IPS DF 6.9 (cell line): ENCODE measurements at regions not wholly inside any gene's neighbourhood (a gene's known extent, or its start where the extent isn't known, plus 50 kb on each side); places are given as distances from the start of the nearest gene placed in this dataset.

Source experiments
- DNase-seq: peaks from one replicate; pipeline ENCODE4 v3.0.0-alpha.2; 2013; ENCODE audit warnings: low read depth, low spot score
- H3K27ac ChIP-seq: one replicate; pipeline ENCODE4 v1.5.1; 2013; ENCODE audit warnings: low read length, control low read depth
- H3K27me3 ChIP-seq: 2 replicates; pipeline ENCODE4 v1.6.1; 2013; ENCODE audit warnings: mild to moderate bottlenecking, low read length; ENCODE audit not compliant: control insufficient read depth, insufficient read depth
- H3K36me3 ChIP-seq: 2 replicates; pipeline ENCODE4 v1.6.1; 2013; ENCODE audit warnings: low read length; ENCODE audit not compliant: control insufficient read depth, insufficient read depth
- H3K4me1 ChIP-seq: 2 replicates; pipeline ENCODE4 v1.6.1; 2013; ENCODE audit warnings: low read length; ENCODE audit not compliant: control insufficient read depth, insufficient read depth
- H3K4me3 ChIP-seq: 2 replicates; pipeline ENCODE4 v1.5.1; 2013; ENCODE audit warnings: mild to moderate bottlenecking, low read length
- H3K9me3 ChIP-seq: 2 replicates; pipeline ENCODE4 v1.6.1; 2013; ENCODE audit warnings: low read length, inconsistent platforms; ENCODE audit not compliant: control insufficient read depth, insufficient read depth
- WGBS: extraction: QIAGEN DNeasy Blood & Tissue Kit; methylation state at CpG from one replicate; pipeline ENCODE4 v1.1.7; 2013; ENCODE audit warnings: mixed read lengths, missing lambda C conversion rate; ENCODE audit not compliant: insufficient read length, insufficient coverage; 5-methylcytosine and 5-hydroxymethylcytosine counted together

- WGBS, result no CpG with 5 or more reads among the region's 2 CpGs
- H3K4me3 ChIP-seq, result no peak overlapping the region
Observed at GRCh38 chr10:44060719-44061118, 324.2 kb downstream of the CXCL12 start.

GRCh38 chr10:44060221-44060620 is 324.7 kb downstream of the CXCL12 start:
- H3K4me3 ChIP-seq, result no peak overlapping the region
- H3K27ac ChIP-seq, result no peak overlapping the region
- no peaks in the 10 kb centered on the region for H3K4me1 ChIP-seq
- DNase-seq, result no peak
- no peaks in the 10 kb centered on the region for H3K36me3 ChIP-seq
- H3K27me3 ChIP-seq, result no peaks in the 10 kb centered on the region
- WGBS, result no CpG with 5 or more reads among the region's 2 CpGs
- H3K9me3 ChIP-seq, result no peaks in the 10 kb centered on the region

More at GRCh38 chr10:44060719-44061118, 324.2 kb downstream of the CXCL12 start:
- H3K27ac ChIP-seq, result no peak overlapping the region
- DNase-seq, result no peak
- no peaks in the 10 kb centered on the region for H3K27me3 ChIP-seq
- no peaks in the 10 kb centered on the region for H3K9me3 ChIP-seq
- no peaks in the 10 kb centered on the region for H3K36me3 ChIP-seq
- no peaks in the 10 kb centered on the region for H3K4me1 ChIP-seq

- Histone ChIP-seq H3K36me3 (no peaks in the 10 kb centered on the region), H3K4me1 (no peaks in the 10 kb centered on the region), H3K9me3 (no peaks in the 10 kb centered on the region), H3K27me3 (no peaks in the 10 kb centered on the region), H3K27ac (no peak overlapping the region), H3K4me3 (no peak overlapping the region)
- WGBS, result no CpG with 5 or more reads among the region's 3 CpGs
- DNase-seq, result no peak
Observed at GRCh38 chr10:44058259-44058658, 326.6 kb downstream of the CXCL12 start.

GRCh38 chr10:44056967-44057805 is 327.7 kb downstream of the CXCL12 start:
- no peaks in the 10 kb centered on the region for H3K4me1 ChIP-seq
- H3K27ac ChIP-seq, result no peak overlapping the region
- no peaks in the 10 kb centered on the region for H3K36me3 ChIP-seq
- no peaks in the 10 kb centered on the region for H3K9me3 ChIP-seq
- H3K27me3 ChIP-seq, result no peaks in the 10 kb centered on the region
- H3K4me3 ChIP-seq, result no peak overlapping the region
- whole genome bisulfite sequencing, result no CpG with 5 or more reads among the region's 27 CpGs
- DNase-seq, result no peak

GRCh38 chr10:44056206-44056605 is 328.7 kb downstream of the CXCL12 start:
- H3K27me3 ChIP-seq, result no peaks in the 10 kb centered on the region
- DNase-seq, result no peak
- no peak overlapping the region for H3K27ac ChIP-seq
- H3K36me3 ChIP-seq, result no peaks in the 10 kb centered on the region
- WGBS, result no CpG with 5 or more reads among the region's 13 CpGs
- no peaks in the 10 kb centered on the region for H3K9me3 ChIP-seq
- no peak overlapping the region for H3K4me3 ChIP-seq
- no peaks in the 10 kb centered on the region for H3K4me1 ChIP-seq

GRCh38 chr10:44054046-44054445 is 330.9 kb downstream of the CXCL12 start:
- no CpG with 5 or more reads among the region's 4 CpGs for WGBS
- H3K4me1 ChIP-seq, result no peaks in the 10 kb centered on the region
- H3K27ac ChIP-seq, result no peak overlapping the region
- DNase-seq, result no peak
- H3K27me3 ChIP-seq, result no peaks in the 10 kb centered on the region
- no peaks in the 10 kb centered on the region for H3K36me3 ChIP-seq
- H3K4me3 ChIP-seq, result no peak overlapping the region
- H3K9me3 ChIP-seq, result no peaks in the 10 kb centered on the region

GRCh38 chr10:44053391-44053790 is 331.5 kb downstream of the CXCL12 start:
- no peak overlapping the region for H3K4me3 ChIP-seq
- no peaks in the 10 kb centered on the region for H3K27me3 ChIP-seq
- no peaks in the 10 kb centered on the region for H3K36me3 ChIP-seq
- no peaks in the 10 kb centered on the region for H3K9me3 ChIP-seq
- H3K27ac ChIP-seq, result no peak overlapping the region
- DNase-seq, result no peak
- H3K4me1 ChIP-seq, result no peaks in the 10 kb centered on the region

GRCh38 chr10:44051584-44052385 is 333.1 kb downstream of the CXCL12 start:
- Histone ChIP-seq H3K4me3 (no peak overlapping the region), H3K36me3 (no peaks in the 10 kb centered on the region), H3K27ac (no peak overlapping the region), H3K9me3 (no peaks in the 10 kb centered on the region), H3K27me3 (no peaks in the 10 kb centered on the region), H3K4me1 (no peaks in the 10 kb centered on the region)
- DNase-seq, result no peak
- WGBS, result no CpG with 5 or more reads among the region's 10 CpGs

GRCh38 chr10:44051091-44051490 is 333.8 kb downstream of the CXCL12 start:
- H3K9me3 ChIP-seq, result no peaks in the 10 kb centered on the region
- no peaks in the 10 kb centered on the region for H3K27me3 ChIP-seq
- no CpG with 5 or more reads among the region's 5 CpGs for WGBS
- no peaks in the 10 kb centered on the region for H3K4me1 ChIP-seq
- DNase-seq, result no peak
- H3K36me3 ChIP-seq, result no peaks in the 10 kb centered on the region
- H3K27ac ChIP-seq, result no peak overlapping the region
- no peak overlapping the region for H3K4me3 ChIP-seq

GRCh38 chr10:44049301-44050015 is 335.4 kb downstream of the CXCL12 start:
- DNase-seq, result no peak
- H3K27me3 ChIP-seq, result no peaks in the 10 kb centered on the region
- no peaks in the 10 kb centered on the region for H3K4me1 ChIP-seq
- H3K4me3 ChIP-seq, result no peak overlapping the region
- no peaks in the 10 kb centered on the region for H3K9me3 ChIP-seq
- H3K27ac ChIP-seq, result no peak overlapping the region
- no peaks in the 10 kb centered on the region for H3K36me3 ChIP-seq
- WGBS, result no CpG with 5 or more reads among the region's 9 CpGs
